OCI-LY3 (cell line): ENCODE measurements at regions not wholly inside any gene's neighbourhood (a gene's known extent, or its start where the extent isn't known, plus 50 kb on each side); places are given as distances from the start of the nearest gene placed in this dataset.

Source experiments
- H2AFZ ChIP-seq: fragments of 200-600, 300-600 bp; shearing (Covaris generic); 2 replicates; pipeline ENCODE4 v1.6.0; 2014; ENCODE audit warnings: antibody characterized with exemption, low read depth, low read length
- H3K27ac ChIP-seq: fragments of 200-600, 300-600 bp; sonication (generic); 2 replicates; pipeline ENCODE4 v1.5.1; 2014; ENCODE audit warnings: mild to moderate bottlenecking, low read length, moderate library complexity, mixed read lengths
- H3K27me3 ChIP-seq: fragments of 200-600, 300-600 bp; sonication (generic); 2 replicates; pipeline ENCODE4 v1.6.1; 2014; ENCODE audit warnings: low read depth, low read length, mixed read lengths
- H3K36me3 ChIP-seq: fragments of 200-600, 300-600 bp; sonication (generic); replicated peaks from 2 replicates; pipeline ENCODE3; 2014; ENCODE audit warnings: low read depth, low read length, mixed read lengths
- H3K4me1 ChIP-seq: fragments of 300-600, 200-600 bp; sonication (generic); 2 replicates; pipeline ENCODE4 v1.6.1; 2014; ENCODE audit warnings: low read length, mixed read lengths
- H3K4me2 ChIP-seq: fragments of 200-600, 300-600 bp; sonication (generic); 2 replicates; pipeline ENCODE4 v1.6.1; 2014; ENCODE audit warnings: low read length, mixed read lengths
- H3K4me3 ChIP-seq: fragments of 300-600, 200-600 bp; sonication (generic); 2 replicates; pipeline ENCODE4 v1.5.1; 2014; ENCODE audit warnings: antibody characterized with exemption, mild to moderate bottlenecking, low read length, moderate library complexity
- H3K79me2 ChIP-seq: fragments of 300-600, 200-600 bp; shearing (Covaris generic); 2 replicates; pipeline ENCODE4 v1.6.1; 2014; ENCODE audit warnings: mild to moderate bottlenecking, low read length, mixed read lengths
- H3K9ac ChIP-seq: fragments of 300-600, 200-600 bp; shearing (Covaris generic); 2 replicates; pipeline ENCODE4 v1.6.0; 2014; ENCODE audit warnings: mild to moderate bottlenecking, low read length, moderate library complexity
- H3K9me3 ChIP-seq: fragments of 200-600, 300-600 bp; shearing (Covaris generic); 2 replicates; pipeline ENCODE4 v1.6.1; 2014; ENCODE audit warnings: low read length, mixed read lengths; ENCODE audit not compliant: insufficient read depth
- H4K20me1 ChIP-seq: fragments of 200-600, 300-600 bp; sonication (generic); 2 replicates; pipeline ENCODE4 v1.6.1; 2016; ENCODE audit warnings: low read length, mixed read lengths; ENCODE audit not compliant: insufficient read depth
- CTCF ChIP-seq: fragments of 200-600, 300-600 bp; sonication (generic); IDR thresholded peaks from 2 replicates; pipeline ENCODE4 v1.5.1; 2014; ENCODE audit warnings: antibody characterized with exemption, low read length, low read depth
- EZH2phosphoT487 ChIP-seq: fragments of 200-600 bp; shearing (Covaris generic); IDR thresholded peaks from 2 replicates; pipeline ENCODE4 v1.6.1; 2018; ENCODE audit warnings: antibody characterized with exemption, mixed run types, low read depth

GRCh38 chr3:30510596-30510995 is 95.8 kb upstream of the TGFBR2 start:
- Histone ChIP-seq H3K27ac (no peak overlapping the region), H3K9ac (no peak overlapping the region), H3K4me2 (no peak overlapping the region), H3K27me3 (no peaks in the 10 kb centered on the region), H3K4me3 (no peak overlapping the region), H2AFZ (no peak overlapping the region), H3K79me2 (no peaks in the 10 kb centered on the region), H4K20me1 (no peaks in the 10 kb centered on the region), H3K9me3 (no peaks in the 10 kb centered on the region), H3K4me1 (peaks cover 2% of the 10 kb centered on the region; the same call in 1 of the 2 replicates), H3K36me3 (no peaks in the 10 kb centered on the region)
- no peak for TF ChIP-seq CTCF
- no peak for TF ChIP-seq EZH2phosphoT487

- TF ChIP-seq CTCF, result no peak
- no peak overlapping the region for H3K4me3 ChIP-seq
- no peaks in the 10 kb centered on the region for H3K27me3 ChIP-seq
- no peaks in the 10 kb centered on the region for H4K20me1 ChIP-seq
- no peaks in the 10 kb centered on the region for H3K79me2 ChIP-seq
- H3K4me1 ChIP-seq, result peaks cover 2% of the 10 kb centered on the region; the same call in 1 of the 2 replicates
- no peaks in the 10 kb centered on the region for H3K9me3 ChIP-seq
- no peak overlapping the region for H3K27ac ChIP-seq
- no peak overlapping the region for H3K4me2 ChIP-seq
- H2AFZ ChIP-seq, result no peak overlapping the region
- no peaks in the 10 kb centered on the region for H3K36me3 ChIP-seq
- H3K9ac ChIP-seq, result no peak overlapping the region
Measured at GRCh38 chr3:30511524-30512251, 94.7 kb upstream of the TGFBR2 start.

DNA sequence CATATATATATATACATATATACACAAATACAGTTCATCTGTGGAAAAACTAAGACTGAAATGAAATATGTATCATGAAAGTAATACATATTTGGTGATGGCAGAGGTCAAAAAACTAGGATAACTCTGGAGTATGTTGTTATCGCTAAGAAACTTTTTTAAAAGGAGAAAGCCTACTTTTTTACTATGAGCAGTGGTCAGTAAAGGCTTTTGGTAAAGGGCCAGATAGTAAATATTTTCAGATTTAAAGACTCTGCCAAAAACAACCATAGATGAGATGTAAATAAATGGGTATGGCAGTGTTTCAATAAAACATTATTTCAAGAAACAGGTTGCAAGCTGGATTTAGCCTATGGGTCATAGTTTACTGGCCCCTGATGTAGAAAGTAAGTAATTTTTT is 93.8 kb upstream of the TGFBR2 start:
- no peak overlapping the region for H3K4me3 ChIP-seq
- no peaks in the 10 kb centered on the region for H4K20me1 ChIP-seq
- H3K9ac ChIP-seq, result no peak overlapping the region
- no peak overlapping the region for H3K4me2 ChIP-seq
- H3K27ac ChIP-seq, result no peak overlapping the region
- H3K27me3 ChIP-seq, result no peaks in the 10 kb centered on the region
- H3K79me2 ChIP-seq, result no peaks in the 10 kb centered on the region
- peaks cover 2% of the 10 kb centered on the region; the same call in 1 of the 2 replicates for H3K4me1 ChIP-seq
- H3K36me3 ChIP-seq, result no peaks in the 10 kb centered on the region
- H2AFZ ChIP-seq, result no peak overlapping the region
- H3K9me3 ChIP-seq, result no peaks in the 10 kb centered on the region
- no peak for TF ChIP-seq EZH2phosphoT487
- TF ChIP-seq CTCF, result no peak

GRCh38 chr3:30513374-30514152 is 92.8 kb upstream of the TGFBR2 start:
- Histone ChIP-seq H2AFZ (no peak overlapping the region), H3K4me2 (no peak overlapping the region), H3K4me3 (no peak overlapping the region)

More at GRCh38 chr3:30513374-30514152, 92.8 kb upstream of the TGFBR2 start:
- Histone ChIP-seq H3K79me2 (no peaks in the 10 kb centered on the region), H3K27me3 (no peaks in the 10 kb centered on the region), H3K9ac (no peak overlapping the region), H4K20me1 (no peaks in the 10 kb centered on the region), H3K9me3 (no peaks in the 10 kb centered on the region), H3K27ac (no peak overlapping the region), H3K36me3 (no peaks in the 10 kb centered on the region), H3K4me1 (no peaks in the 10 kb centered on the region)
- TF ChIP-seq EZH2phosphoT487, result no peak
- TF ChIP-seq CTCF, result no peak
